ENCODE measurements at regions not wholly inside any gene's neighbourhood (a gene's known extent, or its start where the extent isn't known, plus 50 kb on each side); places are given as distances from the start of the nearest gene placed in this dataset.
A peak's percentile ranks its signal among the peaks of the same experiment; 100 is the strongest.

GRCh38 chr16:47905771-47906170 is 250.0 kb downstream of the ABCC12 start:
- H4K91ac ChIP-seq (replicated peaks; ENCODE audit: insufficient read length, low read length): no peak overlapping the region
- no peak overlapping the region for H2BK12ac ChIP-seq (ENCODE audit: low read depth, low read length)
- H3K14ac ChIP-seq (ENCODE audit: insufficient read length): no peak overlapping the region
- CTCF ChIA-PET (ENCODE audit: partially characterized antibody): interaction anchor here (0.8 to 1.5 kb wide), 3 partner anchors 34 to 413 kb away, joined by 3 read pairs; no protein-coding TSS in a partner anchor
- WGBS, 2 experiments (ENCODE audit: extremely low coverage in 1 of 2, insufficient coverage in 1 of 2, insufficient read length in 1 of 2, insufficient replicate concordance in 2 of 2, low coverage in 1 of 2, low lambda C conversion rate in 2 of 2, missing lambda C conversion rate in 1 of 2): 88% methylated on average over 3 of the region's 3 CpGs; no CpG with 5 or more reads in 1 of the 2 experiments
- no peak overlapping the region for H4K8ac ChIP-seq (ENCODE audit: extremely low read depth, insufficient read depth, low read length)
- H3K23ac ChIP-seq (ENCODE audit: insufficient read length): no peak overlapping the region
- POLR2A ChIA-PET (ENCODE audit: partially characterized antibody): no interaction called here
- no peak overlapping the region for H2AFZ ChIP-seq (ENCODE audit: low read length)
- no peak overlapping the region for H3K4ac ChIP-seq (replicated peaks; ENCODE audit: insufficient read length, low read depth, low read length)
- H3K27ac ChIP-seq (ENCODE audit: low read depth, low read length): no peak overlapping the region
- no peak overlapping the region for H3K18ac ChIP-seq (ENCODE audit: extremely low read depth, low read length)
- H3K9me3 ChIP-seq (ENCODE audit: insufficient read depth in 2 of 2, low read depth in 1 of 2, low read length in 1 of 2): peaks cover 5 to 6% of the 10 kb centered on the region in 2 experiments; a peak in 3 of 4 replicates
- H3K27me3 ChIP-seq (replicated peaks in 1 of 4; ENCODE audit: control insufficient read depth in 3 of 4, extremely low read depth in 1 of 4, insufficient read depth in 3 of 4, low read length in 3 of 4): no peaks in the 10 kb centered on the region
- no peak overlapping the region for H3K56ac ChIP-seq (replicated peaks; ENCODE audit: insufficient read length, low read depth, low read length)
- H2AK5ac ChIP-seq (ENCODE audit: low read depth, low read length): no peak overlapping the region
- H3K23me2 ChIP-seq (ENCODE audit: low read depth, low read length): no peaks in the 10 kb centered on the region
- TF ChIP-seq NRF1 (IDR thresholded peaks at IDR 0.05; ENCODE audit: low read depth, low read length) (no peak), SAP30 (IDR thresholded peaks at IDR 0.05; ENCODE audit: insufficient read depth, insufficient replicate concordance, low read length) (no peak), SP2 (IDR thresholded peaks at IDR 0.05; ENCODE audit: low read length) (no peak), PHF8 (conservative IDR thresholded peaks at IDR 0.05; ENCODE audit: low read depth, low read length) (no peak), CBX8 (IDR thresholded peaks at IDR 0.05; ENCODE audit: borderline replicate concordance, low read depth, low read length) (no peak), SIX5 (IDR thresholded peaks at IDR 0.05; ENCODE audit: low read depth, low read length) (no peak)
- no peak overlapping the region for H3K4me3 ChIP-seq (ENCODE audit: extremely low read depth in 1 of 4, insufficient read depth in 2 of 4, low read depth in 3 of 4, low read length in 4 of 4)
- H3K4me1 ChIP-seq (replicated peaks in 1 of 4; ENCODE audit: control insufficient read depth in 3 of 4, insufficient read depth in 4 of 4, low read length in 3 of 4): no peaks in the 10 kb centered on the region; a peak in 1 of 7 replicates
- H3K36me3 ChIP-seq (ENCODE audit: control insufficient read depth in 2 of 4, insufficient read depth in 4 of 4, low read length in 3 of 4): no peaks in the 10 kb centered on the region
- no peak overlapping the region for H3K4me2 ChIP-seq (ENCODE audit: insufficient read depth in 1 of 2, low read depth in 2 of 2, low read length in 2 of 2)
- FAIRE-seq: no peak
- no peak overlapping the region for H4K5ac ChIP-seq (ENCODE audit: insufficient read length, low read depth, low read length)
- 0 out of 2 replicates have a peak overlapping the region, but pooled peaks have one; percentile 11 for H2BK5ac ChIP-seq (ENCODE audit: low read depth, low read length)
- no peak for DNase-seq (ENCODE audit: low read depth in 1 of 2, low spot score in 2 of 2)
- no peaks in the 10 kb centered on the region for H3K79me1 ChIP-seq (ENCODE audit: low read depth, low read length)
- no peak overlapping the region for H2BK15ac ChIP-seq (ENCODE audit: low read length)
- H3K9ac ChIP-seq (replicated peaks in 1 of 4; ENCODE audit: extremely low read depth in 1 of 4, low read depth in 3 of 4, low read length in 3 of 4): no peak overlapping the region
- no peaks in the 10 kb centered on the region for H4K20me1 ChIP-seq (replicated peaks in 1 of 2; ENCODE audit: control insufficient read depth in 1 of 2, insufficient read depth in 2 of 2, low read length in 2 of 2)
- no peak overlapping the region for H2BK120ac ChIP-seq (replicated peaks; ENCODE audit: low read depth, low read length)
- H3K79me2 ChIP-seq (ENCODE audit: control insufficient read depth in 1 of 2, insufficient read depth in 2 of 2, low read length in 2 of 2): no peaks in the 10 kb centered on the region
- no peak overlapping the region for H2BK20ac ChIP-seq (ENCODE audit: low read length)
